B cell (primary cell): ENCODE measurements at regions not wholly inside any gene's neighbourhood (a gene's known extent, or its start where the extent isn't known, plus 50 kb on each side); places are given as distances from the start of the nearest gene placed in this dataset.

Experiments
- ATAC-seq: fragments of 200-7000 bp; cut with Tn5 transposase; one replicate; pipeline ENCODE4 v1.10.0; 2021; ENCODE audit warnings: low read depth, mild to moderate bottlenecking, moderate number of reproducible peaks, moderate library complexity
- CTCF ChIA-PET: fragments of 350-600 bp; sonication (Branson Sonifier 250); formaldehyde crosslinking; loops from one replicate; lab custom pipeline; 2021; ENCODE audit warnings: antibody characterized with exemption, inconsistent platforms; lab: Charles Lee
- POLR2A ChIA-PET: fragments of 350-600 bp; sonication (Branson Sonifier 250); formaldehyde crosslinking; loops from one replicate; lab custom pipeline; 2021; ENCODE audit warnings: antibody characterized with exemption; lab: Charles Lee
- DNase-seq: peaks from one replicate; pipeline ENCODE4 v3.0.0; 2013
- H2AFZ ChIP-seq: 2 replicates; pipeline ENCODE4 v1.6.1; 2012; ENCODE audit warnings: mild to moderate bottlenecking, low read depth, low read length; ENCODE audit not compliant: insufficient read depth, poor library complexity, severe bottlenecking
- H3K27ac ChIP-seq, 2 donors: 1 replicate in 1 of 2; 2 replicates in 1 of 2; pipeline ENCODE4 v1.5.1; 2012 to 2013; ENCODE audit warnings: low read length in 2 of 2, mild to moderate bottlenecking in 2 of 2, moderate library complexity in 1 of 2
- H3K27me3 ChIP-seq, 4 experiments: fragments of 200-600 bp in 1 of 4; sonication (generic) in 1 of 4; replicated peaks in 1 of 4; 1 replicate in 2 of 4; 2 replicates in 2 of 4; pipeline versions ENCODE4 v1.6.1 to v1.7.0; 2013 to 2016; ENCODE audit warnings: low read length in 3 of 4, mild to moderate bottlenecking in 2 of 4, mixed read lengths in 1 of 4, moderate library complexity in 1 of 4; ENCODE audit not compliant: insufficient read depth in 4 of 4, control insufficient read depth in 3 of 4; ENCODE audit errors: control extremely low read depth in 1 of 4
- H3K36me3 ChIP-seq, 2 experiments: replicated peaks in 1 of 2; 1 replicate in 1 of 2; 2 replicates in 1 of 2; pipeline versions ENCODE4 v1.6.1 to v1.7.1; 2013; ENCODE audit warnings: low read length in 1 of 2; ENCODE audit not compliant: insufficient read depth in 2 of 2, control insufficient read depth in 1 of 2; ENCODE audit errors: control extremely low read depth in 1 of 2, extremely low read depth in 1 of 2
- H3K4me1 ChIP-seq, 2 donors: fragments of 200-600 bp in 1 of 2; sonication (generic) in 1 of 2; 1 replicate in 1 of 2; 2 replicates in 1 of 2; pipeline versions ENCODE4 v1.5.1 to v1.6.1; 2013 to 2017; ENCODE audit warnings: low read length in 2 of 2; ENCODE audit not compliant: control insufficient read depth in 2 of 2, insufficient read depth in 2 of 2
- H3K4me2 ChIP-seq: replicated peaks from 2 replicates; pipeline ENCODE3; 2012; ENCODE audit warnings: mild to moderate bottlenecking, low read depth, low read length; ENCODE audit not compliant: poor library complexity, severe bottlenecking
- H3K4me3 ChIP-seq, 5 experiments: fragments of 200-600 bp in 1 of 5; sonication (generic) in 1 of 5; 1 replicate in 3 of 5; 2 replicates in 2 of 5; pipeline versions ENCODE4 v1.5.1 to v1.7.0; 2011 to 2016; ENCODE audit warnings: low read length in 4 of 5, mild to moderate bottlenecking in 4 of 5, low read depth in 2 of 5, control low read depth in 1 of 5, moderate library complexity in 1 of 5; ENCODE audit not compliant: insufficient read depth in 1 of 5; ENCODE audit errors: control extremely low read depth in 1 of 5, extremely low read depth in 1 of 5
- H3K79me2 ChIP-seq: fragments of 200-600 bp; sonication (generic); one replicate; pipeline ENCODE4 v1.6.0; 2016; ENCODE audit warnings: low read length; ENCODE audit not compliant: control insufficient read depth, insufficient read depth
- H3K9ac ChIP-seq: fragments of 200-600 bp; sonication (generic); 2 replicates; pipeline ENCODE4 v1.6.1; 2017; ENCODE audit warnings: mild to moderate bottlenecking, low read length, moderate library complexity
- H3K9me3 ChIP-seq, 3 donors: one replicate each; pipeline versions ENCODE4 v1.6.1 to v1.7.1; 2013; ENCODE audit warnings: low read length in 2 of 3; ENCODE audit not compliant: control insufficient read depth in 2 of 3, insufficient read depth in 1 of 3; ENCODE audit errors: control extremely low read depth in 1 of 3
- H4K20me1 ChIP-seq: 2 replicates; pipeline ENCODE4 v1.6.0; 2012; ENCODE audit warnings: mild to moderate bottlenecking, low read length; ENCODE audit not compliant: insufficient read depth, control insufficient read depth, poor library complexity, severe bottlenecking
- H3K27ac Mint-ChIP-seq: one replicate; pipeline ENCODE4 v1.8.0; 2021; ENCODE audit warnings: mixed read lengths
- H3K27me3 Mint-ChIP-seq: one replicate; pipeline ENCODE4 v1.8.0; 2021; ENCODE audit warnings: mixed read lengths
- H3K4me1 Mint-ChIP-seq: one replicate; pipeline ENCODE4 v1.8.0; 2021; ENCODE audit warnings: mixed read lengths
- H3K4me3 Mint-ChIP-seq: one replicate; pipeline ENCODE4 v1.8.0; 2021; ENCODE audit warnings: mixed read lengths
- H3K9me3 Mint-ChIP-seq: one replicate; pipeline ENCODE4 v1.8.0; 2022; ENCODE audit warnings: mixed read lengths; ENCODE audit not compliant: insufficient read depth
- CTCF ChIP-seq: fragments of 200-600 bp; IDR thresholded peaks from one replicate; pipeline ENCODE4 v1.8.0; 2022; ENCODE audit warnings: antibody characterized with exemption, mild to moderate bottlenecking
- EZH2 ChIP-seq: IDR thresholded peaks from 2 replicates; pipeline ENCODE4 v1.6.1; 2012; ENCODE audit warnings: borderline replicate concordance, low read depth, mild to moderate bottlenecking, moderate library complexity, low read length; ENCODE audit not compliant: insufficient read depth, poor library complexity, severe bottlenecking
- WGBS: methylation state at CpG from one replicate; pipeline ENCODE4 v1.1.5; 2013; ENCODE audit warnings: missing lambda C conversion rate; ENCODE audit not compliant: insufficient coverage; 5-methylcytosine and 5-hydroxymethylcytosine counted together
- intact Hi-C: fragments of 100-400 bp; cut with micrococcal nuclease; formaldehyde crosslinking; loops from one replicate; pipeline ENCODE4 v1.10.0; 2022

GRCh38 chr5:8316608-8317280 is 447.8 kb downstream of the MTRR start:
- ChIA-PET POLR2A (no interaction called here), CTCF (no interaction called here)
- H3K4me1 ChIP-seq, result no peaks in the 10 kb centered on the region
- H3K4me2 ChIP-seq, result no peak overlapping the region
- H3K27me3 ChIP-seq, result no peaks in the 10 kb centered on the region
- DNase-seq (no peak), ATAC-seq (no peak)
- no peaks in the 10 kb centered on the region for H3K9me3 Mint-ChIP-seq
- H3K27ac ChIP-seq, result no peak overlapping the region
- H3K4me3 ChIP-seq, result no peak overlapping the region
- no peak overlapping the region for H3K9ac ChIP-seq
- H3K79me2 ChIP-seq, result no peaks in the 10 kb centered on the region
- H3K27me3 Mint-ChIP-seq, result no peaks in the 10 kb centered on the region
- no peaks in the 10 kb centered on the region for H4K20me1 ChIP-seq
- no peak overlapping the region for H3K4me3 Mint-ChIP-seq
- WGBS, result 81% methylated on average over 3 of the region's 6 CpGs
- H3K9me3 ChIP-seq, result peaks cover 0 to 3% (median 0%) of the 10 kb centered on the region in 3 donors
- intact Hi-C loops, result no loop called here
- TF ChIP-seq EZH2 (no peak), CTCF (no peak)
- H3K4me1 Mint-ChIP-seq, result no peaks in the 10 kb centered on the region
- H3K27ac Mint-ChIP-seq, result no peak overlapping the region
- no peak overlapping the region for H2AFZ ChIP-seq
- no peaks in the 10 kb centered on the region for H3K36me3 ChIP-seq

DNA sequence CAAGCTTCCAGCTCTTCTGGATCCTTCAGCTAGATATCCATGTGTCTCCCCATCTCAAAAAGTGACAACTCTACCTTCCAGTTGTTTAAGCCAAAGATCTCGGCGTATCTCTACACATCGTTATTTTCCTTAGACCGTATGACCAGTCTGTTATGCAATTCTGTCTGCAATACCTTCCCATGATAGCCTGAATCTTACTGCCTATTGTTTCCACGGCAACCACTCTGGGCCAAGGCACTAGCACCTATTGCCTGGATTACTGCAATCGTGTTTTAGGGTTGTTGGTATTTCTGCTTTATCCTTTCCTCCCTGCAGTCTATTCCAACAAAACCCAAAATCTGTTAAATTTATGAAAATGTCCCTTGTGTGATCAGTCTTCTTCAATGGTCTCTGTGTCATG is 448.4 kb downstream of the MTRR start:
- Histone ChIP-seq H3K9ac (no peak overlapping the region), H3K9me3 (peaks cover 0 to 3% (median 0%) of the 10 kb centered on the region in 3 donors), H3K4me1 (no peaks in the 10 kb centered on the region), H3K4me2 (no peak overlapping the region), H3K36me3 (no peaks in the 10 kb centered on the region), H3K4me3 (no peak overlapping the region), H4K20me1 (no peaks in the 10 kb centered on the region), H2AFZ (no peak overlapping the region), H3K27ac (no peak overlapping the region), H3K27me3 (no peaks in the 10 kb centered on the region), H3K79me2 (no peaks in the 10 kb centered on the region)
- DNase-seq (no peak), ATAC-seq (no peak)
- H3K4me3 Mint-ChIP-seq, result no peak overlapping the region
- no peaks in the 10 kb centered on the region for H3K4me1 Mint-ChIP-seq
- WGBS, result 96% methylated on average over 4 of the region's 6 CpGs
- H3K27me3 Mint-ChIP-seq, result no peaks in the 10 kb centered on the region
- no peak for TF ChIP-seq CTCF
- TF ChIP-seq EZH2, result no peak
- ChIA-PET CTCF (no interaction called here), POLR2A (no interaction called here)
- H3K9me3 Mint-ChIP-seq, result no peaks in the 10 kb centered on the region
- no peak overlapping the region for H3K27ac Mint-ChIP-seq
- intact Hi-C loops, result no loop called here
